ENCODE measurements at regions not wholly inside any gene's neighbourhood (a gene's known extent, or its start where the extent isn't known, plus 50 kb on each side); places are given as distances from the start of the nearest gene placed in this dataset.
A peak's percentile ranks its signal among the peaks of the same experiment; 100 is the strongest.

DNA sequence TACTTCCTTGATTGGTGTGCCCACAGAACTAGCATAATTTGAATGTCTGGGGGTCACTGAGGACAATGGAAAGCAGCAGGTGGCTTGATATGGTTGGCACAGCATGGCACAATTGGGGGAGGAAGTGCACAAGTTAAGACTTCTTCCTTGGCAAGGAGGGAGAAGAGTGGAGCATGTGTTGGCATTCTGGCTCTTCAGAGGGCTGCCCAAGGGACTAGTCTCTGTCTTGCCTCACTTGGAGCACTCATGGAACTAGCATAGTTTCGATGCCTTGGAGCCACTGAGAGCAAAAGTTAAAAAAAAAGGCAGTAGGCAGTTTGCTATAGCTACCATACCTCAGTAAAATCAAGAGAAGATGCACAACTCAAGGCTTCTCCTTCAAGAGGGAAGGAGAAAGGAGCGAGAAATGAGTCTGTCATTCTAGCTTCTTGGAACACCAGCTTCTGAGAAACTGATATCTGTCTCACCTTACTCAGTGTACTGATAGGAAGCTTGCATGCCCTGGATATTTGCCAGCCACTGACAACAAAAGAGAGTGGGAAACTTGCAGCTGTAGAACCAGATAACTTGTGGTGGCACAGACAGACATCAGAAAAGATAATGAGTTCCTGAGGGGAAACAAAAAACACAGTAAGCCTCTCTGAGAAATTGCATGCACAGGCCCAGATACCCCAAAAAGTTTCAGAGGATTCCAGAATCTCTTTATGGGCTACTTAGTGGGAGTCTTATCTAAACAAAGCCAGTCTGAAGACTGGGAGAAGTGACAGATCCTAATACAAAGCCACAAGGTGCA lies 207.5 kb upstream of the SAMSN1 start (continued):
- no peak for TF ChIP-seq HNRNPLL (IDR thresholded peaks at IDR 0.05; ENCODE audit: low read depth, low read length, poor library complexity, severe bottlenecking)
- TF ChIP-seq, protein P1, sequence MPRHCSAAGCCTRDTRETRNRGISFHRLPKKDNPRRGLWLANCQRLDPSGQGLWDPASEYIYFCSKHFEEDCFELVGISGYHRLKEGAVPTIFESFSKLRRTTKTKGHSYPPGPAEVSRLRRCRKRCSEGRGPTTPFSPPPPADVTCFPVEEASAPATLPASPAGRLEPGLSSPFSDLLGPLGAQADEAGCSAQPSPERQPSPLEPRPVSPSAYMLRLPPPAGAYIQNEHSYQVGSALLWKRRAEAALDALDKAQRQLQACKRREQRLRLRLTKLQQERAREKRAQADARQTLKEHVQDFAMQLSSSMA (CRISPR knock-in tag; IDR thresholded peaks at IDR 0.05), result peak; percentile 73; the same call in 1 of the 2 replicates
- peak; percentile 94 for TF ChIP-seq SMARCC2 (IDR thresholded peaks at IDR 0.05; ENCODE audit: low read depth)
- peak; percentile 69; the same call in 1 of the 2 replicates for TF ChIP-seq NFRKB (IDR thresholded peaks at IDR 0.05; ENCODE audit: low read depth)
- TF ChIP-seq THRAP3 (IDR thresholded peaks at IDR 0.05; ENCODE audit: borderline replicate concordance), result no peak
- TF ChIP-seq, protein P2, sequence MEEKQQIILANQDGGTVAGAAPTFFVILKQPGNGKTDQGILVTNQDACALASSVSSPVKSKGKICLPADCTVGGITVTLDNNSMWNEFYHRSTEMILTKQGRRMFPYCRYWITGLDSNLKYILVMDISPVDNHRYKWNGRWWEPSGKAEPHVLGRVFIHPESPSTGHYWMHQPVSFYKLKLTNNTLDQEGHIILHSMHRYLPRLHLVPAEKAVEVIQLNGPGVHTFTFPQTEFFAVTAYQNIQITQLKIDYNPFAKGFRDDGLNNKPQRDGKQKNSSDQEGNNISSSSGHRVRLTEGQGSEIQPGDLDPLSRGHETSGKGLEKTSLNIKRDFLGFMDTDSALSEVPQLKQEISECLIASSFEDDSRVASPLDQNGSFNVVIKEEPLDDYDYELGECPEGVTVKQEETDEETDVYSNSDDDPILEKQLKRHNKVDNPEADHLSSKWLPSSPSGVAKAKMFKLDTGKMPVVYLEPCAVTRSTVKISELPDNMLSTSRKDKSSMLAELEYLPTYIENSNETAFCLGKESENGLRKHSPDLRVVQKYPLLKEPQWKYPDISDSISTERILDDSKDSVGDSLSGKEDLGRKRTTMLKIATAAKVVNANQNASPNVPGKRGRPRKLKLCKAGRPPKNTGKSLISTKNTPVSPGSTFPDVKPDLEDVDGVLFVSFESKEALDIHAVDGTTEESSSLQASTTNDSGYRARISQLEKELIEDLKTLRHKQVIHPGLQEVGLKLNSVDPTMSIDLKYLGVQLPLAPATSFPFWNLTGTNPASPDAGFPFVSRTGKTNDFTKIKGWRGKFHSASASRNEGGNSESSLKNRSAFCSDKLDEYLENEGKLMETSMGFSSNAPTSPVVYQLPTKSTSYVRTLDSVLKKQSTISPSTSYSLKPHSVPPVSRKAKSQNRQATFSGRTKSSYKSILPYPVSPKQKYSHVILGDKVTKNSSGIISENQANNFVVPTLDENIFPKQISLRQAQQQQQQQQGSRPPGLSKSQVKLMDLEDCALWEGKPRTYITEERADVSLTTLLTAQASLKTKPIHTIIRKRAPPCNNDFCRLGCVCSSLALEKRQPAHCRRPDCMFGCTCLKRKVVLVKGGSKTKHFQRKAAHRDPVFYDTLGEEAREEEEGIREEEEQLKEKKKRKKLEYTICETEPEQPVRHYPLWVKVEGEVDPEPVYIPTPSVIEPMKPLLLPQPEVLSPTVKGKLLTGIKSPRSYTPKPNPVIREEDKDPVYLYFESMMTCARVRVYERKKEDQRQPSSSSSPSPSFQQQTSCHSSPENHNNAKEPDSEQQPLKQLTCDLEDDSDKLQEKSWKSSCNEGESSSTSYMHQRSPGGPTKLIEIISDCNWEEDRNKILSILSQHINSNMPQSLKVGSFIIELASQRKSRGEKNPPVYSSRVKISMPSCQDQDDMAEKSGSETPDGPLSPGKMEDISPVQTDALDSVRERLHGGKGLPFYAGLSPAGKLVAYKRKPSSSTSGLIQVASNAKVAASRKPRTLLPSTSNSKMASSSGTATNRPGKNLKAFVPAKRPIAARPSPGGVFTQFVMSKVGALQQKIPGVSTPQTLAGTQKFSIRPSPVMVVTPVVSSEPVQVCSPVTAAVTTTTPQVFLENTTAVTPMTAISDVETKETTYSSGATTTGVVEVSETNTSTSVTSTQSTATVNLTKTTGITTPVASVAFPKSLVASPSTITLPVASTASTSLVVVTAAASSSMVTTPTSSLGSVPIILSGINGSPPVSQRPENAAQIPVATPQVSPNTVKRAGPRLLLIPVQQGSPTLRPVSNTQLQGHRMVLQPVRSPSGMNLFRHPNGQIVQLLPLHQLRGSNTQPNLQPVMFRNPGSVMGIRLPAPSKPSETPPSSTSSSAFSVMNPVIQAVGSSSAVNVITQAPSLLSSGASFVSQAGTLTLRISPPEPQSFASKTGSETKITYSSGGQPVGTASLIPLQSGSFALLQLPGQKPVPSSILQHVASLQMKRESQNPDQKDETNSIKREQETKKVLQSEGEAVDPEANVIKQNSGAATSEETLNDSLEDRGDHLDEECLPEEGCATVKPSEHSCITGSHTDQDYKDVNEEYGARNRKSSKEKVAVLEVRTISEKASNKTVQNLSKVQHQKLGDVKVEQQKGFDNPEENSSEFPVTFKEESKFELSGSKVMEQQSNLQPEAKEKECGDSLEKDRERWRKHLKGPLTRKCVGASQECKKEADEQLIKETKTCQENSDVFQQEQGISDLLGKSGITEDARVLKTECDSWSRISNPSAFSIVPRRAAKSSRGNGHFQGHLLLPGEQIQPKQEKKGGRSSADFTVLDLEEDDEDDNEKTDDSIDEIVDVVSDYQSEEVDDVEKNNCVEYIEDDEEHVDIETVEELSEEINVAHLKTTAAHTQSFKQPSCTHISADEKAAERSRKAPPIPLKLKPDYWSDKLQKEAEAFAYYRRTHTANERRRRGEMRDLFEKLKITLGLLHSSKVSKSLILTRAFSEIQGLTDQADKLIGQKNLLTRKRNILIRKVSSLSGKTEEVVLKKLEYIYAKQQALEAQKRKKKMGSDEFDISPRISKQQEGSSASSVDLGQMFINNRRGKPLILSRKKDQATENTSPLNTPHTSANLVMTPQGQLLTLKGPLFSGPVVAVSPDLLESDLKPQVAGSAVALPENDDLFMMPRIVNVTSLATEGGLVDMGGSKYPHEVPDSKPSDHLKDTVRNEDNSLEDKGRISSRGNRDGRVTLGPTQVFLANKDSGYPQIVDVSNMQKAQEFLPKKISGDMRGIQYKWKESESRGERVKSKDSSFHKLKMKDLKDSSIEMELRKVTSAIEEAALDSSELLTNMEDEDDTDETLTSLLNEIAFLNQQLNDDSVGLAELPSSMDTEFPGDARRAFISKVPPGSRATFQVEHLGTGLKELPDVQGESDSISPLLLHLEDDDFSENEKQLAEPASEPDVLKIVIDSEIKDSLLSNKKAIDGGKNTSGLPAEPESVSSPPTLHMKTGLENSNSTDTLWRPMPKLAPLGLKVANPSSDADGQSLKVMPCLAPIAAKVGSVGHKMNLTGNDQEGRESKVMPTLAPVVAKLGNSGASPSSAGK (IDR thresholded peaks at IDR 0.05), result no peak; the same call in 1 of the 2 replicates
- TF ChIP-seq TCFL5 (CRISPR knock-in tag; conservative IDR thresholded peaks at IDR 0.05), result peak; percentile 64
- TF ChIP-seq, protein P3, sequence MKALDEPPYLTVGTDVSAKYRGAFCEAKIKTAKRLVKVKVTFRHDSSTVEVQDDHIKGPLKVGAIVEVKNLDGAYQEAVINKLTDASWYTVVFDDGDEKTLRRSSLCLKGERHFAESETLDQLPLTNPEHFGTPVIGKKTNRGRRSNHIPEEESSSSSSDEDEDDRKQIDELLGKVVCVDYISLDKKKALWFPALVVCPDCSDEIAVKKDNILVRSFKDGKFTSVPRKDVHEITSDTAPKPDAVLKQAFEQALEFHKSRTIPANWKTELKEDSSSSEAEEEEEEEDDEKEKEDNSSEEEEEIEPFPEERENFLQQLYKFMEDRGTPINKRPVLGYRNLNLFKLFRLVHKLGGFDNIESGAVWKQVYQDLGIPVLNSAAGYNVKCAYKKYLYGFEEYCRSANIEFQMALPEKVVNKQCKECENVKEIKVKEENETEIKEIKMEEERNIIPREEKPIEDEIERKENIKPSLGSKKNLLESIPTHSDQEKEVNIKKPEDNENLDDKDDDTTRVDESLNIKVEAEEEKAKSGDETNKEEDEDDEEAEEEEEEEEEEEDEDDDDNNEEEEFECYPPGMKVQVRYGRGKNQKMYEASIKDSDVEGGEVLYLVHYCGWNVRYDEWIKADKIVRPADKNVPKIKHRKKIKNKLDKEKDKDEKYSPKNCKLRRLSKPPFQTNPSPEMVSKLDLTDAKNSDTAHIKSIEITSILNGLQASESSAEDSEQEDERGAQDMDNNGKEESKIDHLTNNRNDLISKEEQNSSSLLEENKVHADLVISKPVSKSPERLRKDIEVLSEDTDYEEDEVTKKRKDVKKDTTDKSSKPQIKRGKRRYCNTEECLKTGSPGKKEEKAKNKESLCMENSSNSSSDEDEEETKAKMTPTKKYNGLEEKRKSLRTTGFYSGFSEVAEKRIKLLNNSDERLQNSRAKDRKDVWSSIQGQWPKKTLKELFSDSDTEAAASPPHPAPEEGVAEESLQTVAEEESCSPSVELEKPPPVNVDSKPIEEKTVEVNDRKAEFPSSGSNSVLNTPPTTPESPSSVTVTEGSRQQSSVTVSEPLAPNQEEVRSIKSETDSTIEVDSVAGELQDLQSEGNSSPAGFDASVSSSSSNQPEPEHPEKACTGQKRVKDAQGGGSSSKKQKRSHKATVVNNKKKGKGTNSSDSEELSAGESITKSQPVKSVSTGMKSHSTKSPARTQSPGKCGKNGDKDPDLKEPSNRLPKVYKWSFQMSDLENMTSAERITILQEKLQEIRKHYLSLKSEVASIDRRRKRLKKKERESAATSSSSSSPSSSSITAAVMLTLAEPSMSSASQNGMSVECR (CRISPR knock-in tag; IDR thresholded peaks at IDR 0.05), result no peak
- TF ChIP-seq ZNF232 (CRISPR knock-in tag; IDR thresholded peaks at IDR 0.05), result no peak
- TF ChIP-seq CHD4 (IDR thresholded peaks at IDR 0.05; ENCODE audit: insufficient read depth, insufficient replicate concordance, low read depth, low read length, poor library complexity, severe bottlenecking), result no peak

Data from K562 (cell line).